ENCODE measurements at regions not wholly inside any gene's neighbourhood (a gene's known extent, or its start where the extent isn't known, plus 50 kb on each side); places are given as distances from the start of the nearest gene placed in this dataset.

DNA sequence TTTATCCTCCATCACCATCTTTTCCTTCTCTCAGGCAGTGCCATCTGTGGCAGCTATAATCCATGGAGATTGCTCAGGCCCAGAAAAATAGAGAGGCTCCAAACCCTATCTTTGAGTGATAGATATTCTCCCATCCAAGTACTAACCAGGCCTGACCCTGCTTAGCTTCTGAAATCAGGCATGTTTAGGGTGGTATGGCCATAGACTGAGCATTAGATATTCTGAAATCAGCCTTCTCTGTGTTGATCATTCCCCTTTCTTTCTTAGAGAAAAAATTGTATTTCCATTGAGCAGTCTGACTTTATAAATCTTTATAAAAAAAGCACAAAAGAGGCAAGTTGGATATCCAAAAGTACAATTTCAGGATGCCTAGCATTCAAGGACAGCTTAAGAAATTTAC is 131.5 kb upstream of the ACVR2A start:
- Histone ChIP-seq H3K36me3 (ENCODE audit: insufficient read depth, low read length, poor library complexity, severe bottlenecking) (no peaks in the 10 kb centered on the region), H3K4me3 (ENCODE audit: low read depth, low read length, poor library complexity, severe bottlenecking) (no peak overlapping the region), H3K4me1 (ENCODE audit: insufficient read depth, low read length, poor library complexity, severe bottlenecking) (no peaks in the 10 kb centered on the region), H3K27me3 (replicated peaks; ENCODE audit: insufficient read depth, low read depth, low read length, poor library complexity) (no peaks in the 10 kb centered on the region), H3K27ac (ENCODE audit: low read depth, low read length, poor library complexity, severe bottlenecking) (no peak overlapping the region), H3K9me3 (ENCODE audit: low read depth, low read length, poor library complexity, severe bottlenecking) (no peaks in the 10 kb centered on the region)
- ChIA-PET CTCF (no interaction called here), POLR2A (ENCODE audit: low non-redundant PET) (no interaction called here)
- intact Hi-C loops (cut with micrococcal nuclease; ENCODE audit: unreplicated experiment) = no loop called here
- TF ChIP-seq, protein P1, sequence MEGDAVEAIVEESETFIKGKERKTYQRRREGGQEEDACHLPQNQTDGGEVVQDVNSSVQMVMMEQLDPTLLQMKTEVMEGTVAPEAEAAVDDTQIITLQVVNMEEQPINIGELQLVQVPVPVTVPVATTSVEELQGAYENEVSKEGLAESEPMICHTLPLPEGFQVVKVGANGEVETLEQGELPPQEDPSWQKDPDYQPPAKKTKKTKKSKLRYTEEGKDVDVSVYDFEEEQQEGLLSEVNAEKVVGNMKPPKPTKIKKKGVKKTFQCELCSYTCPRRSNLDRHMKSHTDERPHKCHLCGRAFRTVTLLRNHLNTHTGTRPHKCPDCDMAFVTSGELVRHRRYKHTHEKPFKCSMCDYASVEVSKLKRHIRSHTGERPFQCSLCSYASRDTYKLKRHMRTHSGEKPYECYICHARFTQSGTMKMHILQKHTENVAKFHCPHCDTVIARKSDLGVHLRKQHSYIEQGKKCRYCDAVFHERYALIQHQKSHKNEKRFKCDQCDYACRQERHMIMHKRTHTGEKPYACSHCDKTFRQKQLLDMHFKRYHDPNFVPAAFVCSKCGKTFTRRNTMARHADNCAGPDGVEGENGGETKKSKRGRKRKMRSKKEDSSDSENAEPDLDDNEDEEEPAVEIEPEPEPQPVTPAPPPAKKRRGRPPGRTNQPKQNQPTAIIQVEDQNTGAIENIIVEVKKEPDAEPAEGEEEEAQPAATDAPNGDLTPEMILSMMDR (conservative IDR thresholded peaks at IDR 0.05; ENCODE audit: low read depth, low read length) = no peak
- no peak for TF ChIP-seq EZH2 (IDR thresholded peaks at IDR 0.05; ENCODE audit: borderline replicate concordance, low read depth, low read length, poor library complexity, severe bottlenecking)
- DNase-seq (ENCODE audit: low spot score) = no peak
- no TSS peak for BruUV-seq (replicated peaks)

- no peak for DNase-seq (ENCODE audit: low spot score)
- POLR2A ChIA-PET (ENCODE audit: low non-redundant PET) = no interaction called here
- CTCF ChIA-PET = no interaction called here
- no TSS peak for BruUV-seq (replicated peaks)
- Histone ChIP-seq H3K36me3 (ENCODE audit: insufficient read depth, low read length, poor library complexity, severe bottlenecking) (no peaks in the 10 kb centered on the region), H3K4me3 (ENCODE audit: low read depth, low read length, poor library complexity, severe bottlenecking) (no peak overlapping the region), H3K4me1 (ENCODE audit: insufficient read depth, low read length, poor library complexity, severe bottlenecking) (no peaks in the 10 kb centered on the region), H3K27me3 (replicated peaks; ENCODE audit: insufficient read depth, low read depth, low read length, poor library complexity) (no peaks in the 10 kb centered on the region), H3K9me3 (ENCODE audit: low read depth, low read length, poor library complexity, severe bottlenecking) (no peaks in the 10 kb centered on the region), H3K27ac (ENCODE audit: low read depth, low read length, poor library complexity, severe bottlenecking) (no peak overlapping the region)
- TF ChIP-seq EZH2 (IDR thresholded peaks at IDR 0.05; ENCODE audit: borderline replicate concordance, low read depth, low read length, poor library complexity, severe bottlenecking) = no peak
- TF ChIP-seq, protein P1 (conservative IDR thresholded peaks at IDR 0.05; ENCODE audit: low read depth, low read length) = no peak
- intact Hi-C loops (cut with micrococcal nuclease; ENCODE audit: unreplicated experiment) = no loop called here
These were observed 132.8 kb upstream of the ACVR2A start for GRCh38 chr2:147712051-147712450.

DNA sequence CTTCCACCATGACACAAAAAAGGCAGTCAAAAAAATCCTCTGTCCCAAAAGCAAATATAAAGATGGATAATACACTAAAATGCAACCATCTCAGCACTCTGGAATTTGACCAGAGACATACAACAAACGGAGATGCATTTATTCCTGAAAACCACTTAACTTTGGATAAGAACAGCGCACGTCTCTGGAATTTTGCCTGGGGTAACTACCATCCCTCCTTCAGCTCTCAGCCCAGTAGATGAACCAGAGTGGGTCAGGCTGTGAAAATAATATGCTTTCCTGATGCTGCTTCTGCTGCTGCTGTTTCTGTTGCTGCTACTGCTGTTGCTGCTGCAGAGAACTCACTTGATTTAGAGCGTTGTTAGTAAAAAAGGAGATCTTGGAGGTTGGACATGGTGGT is 133.8 kb upstream of the ACVR2A start:
- intact Hi-C loops (cut with micrococcal nuclease; ENCODE audit: unreplicated experiment) = no loop called here
- BruUV-seq (replicated peaks) = no TSS peak
- ChIA-PET POLR2A (ENCODE audit: low non-redundant PET) (no interaction called here), CTCF (interaction anchor here (0.7 kb wide), 1 partner anchor 123 kb away, joined by 6 read pairs; no protein-coding TSS in a partner anchor)
- no peak overlapping the region for H3K4me3 ChIP-seq (ENCODE audit: low read depth, low read length, poor library complexity, severe bottlenecking)
- DNase-seq (ENCODE audit: low spot score) = no peak
- no peak overlapping the region for H3K27ac ChIP-seq (ENCODE audit: low read depth, low read length, poor library complexity, severe bottlenecking)
- H3K4me1 ChIP-seq (ENCODE audit: insufficient read depth, low read length, poor library complexity, severe bottlenecking) = no peaks in the 10 kb centered on the region
- H3K9me3 ChIP-seq (ENCODE audit: low read depth, low read length, poor library complexity, severe bottlenecking) = no peaks in the 10 kb centered on the region
- H3K27me3 ChIP-seq (replicated peaks; ENCODE audit: insufficient read depth, low read depth, low read length, poor library complexity) = no peaks in the 10 kb centered on the region
- no peak for TF ChIP-seq EZH2 (IDR thresholded peaks at IDR 0.05; ENCODE audit: borderline replicate concordance, low read depth, low read length, poor library complexity, severe bottlenecking)
- TF ChIP-seq, protein P1 (conservative IDR thresholded peaks at IDR 0.05; ENCODE audit: low read depth, low read length) = no peak
- H3K36me3 ChIP-seq (ENCODE audit: insufficient read depth, low read length, poor library complexity, severe bottlenecking) = no peaks in the 10 kb centered on the region
